GM19025 (cell line): ENCODE measurements at regions not wholly inside any gene's neighbourhood (a gene's known extent, or its start where the extent isn't known, plus 50 kb on each side); places are given as distances from the start of the nearest gene placed in this dataset.
A peak's percentile ranks its signal among the peaks of the same experiment; 100 is the strongest.
"Not testable (repeated sequence)": the region's sequence is repeated elsewhere in the genome, so short reads cannot be mapped to it uniquely, and the experiment has no call there.

ENCODE experiments used
- ATAC-seq: cut with Tn5 transposase; IDR thresholded peaks from one replicate; pipeline ENCODE4 v1.9.1; 2021; ENCODE audit warnings: mild to moderate bottlenecking, low read depth, moderate library complexity; ENCODE audit not compliant: unreplicated experiment

DNA sequence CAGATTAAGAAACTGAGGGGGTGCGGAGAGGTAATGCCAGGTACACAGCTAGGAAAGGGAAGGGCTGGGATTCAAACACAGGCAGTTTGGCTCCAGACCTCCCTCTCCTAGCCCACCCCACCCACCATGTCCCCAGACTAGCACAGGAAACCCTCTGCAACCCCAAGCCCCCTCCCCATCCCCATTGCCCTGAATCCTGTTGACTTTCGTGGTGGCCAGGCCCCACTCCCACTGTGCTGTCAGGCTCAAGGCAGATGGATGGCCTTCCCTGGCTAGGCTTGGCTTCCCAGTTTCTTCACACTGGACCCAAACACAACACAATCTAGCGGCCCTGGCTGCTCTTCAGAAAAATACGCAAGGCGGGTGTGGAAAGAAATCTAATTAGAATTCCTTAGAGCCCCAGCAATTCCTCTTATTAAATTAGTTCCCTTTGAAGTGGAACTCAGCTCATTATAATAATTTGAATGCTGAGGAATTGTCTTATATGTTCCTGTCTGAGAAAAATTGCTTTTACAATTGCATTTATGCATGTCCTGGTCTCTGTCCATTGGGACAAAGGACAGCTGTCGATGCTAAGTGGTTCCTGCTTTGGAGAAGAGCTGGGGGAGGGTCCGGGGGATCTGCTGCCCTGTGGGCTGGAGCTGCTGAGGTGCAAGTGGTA is 97.4 kb downstream of the SYF2 start:
- no peak for ATAC-seq

- ATAC-seq = no peak
Observed at GRCh38 chr1:25134307-25134706, 98.0 kb downstream of the SYF2 start.

GRCh38 chr1:25131794-25132193 is 100.5 kb downstream of the SYF2 start:
- no peak for ATAC-seq

DNA sequence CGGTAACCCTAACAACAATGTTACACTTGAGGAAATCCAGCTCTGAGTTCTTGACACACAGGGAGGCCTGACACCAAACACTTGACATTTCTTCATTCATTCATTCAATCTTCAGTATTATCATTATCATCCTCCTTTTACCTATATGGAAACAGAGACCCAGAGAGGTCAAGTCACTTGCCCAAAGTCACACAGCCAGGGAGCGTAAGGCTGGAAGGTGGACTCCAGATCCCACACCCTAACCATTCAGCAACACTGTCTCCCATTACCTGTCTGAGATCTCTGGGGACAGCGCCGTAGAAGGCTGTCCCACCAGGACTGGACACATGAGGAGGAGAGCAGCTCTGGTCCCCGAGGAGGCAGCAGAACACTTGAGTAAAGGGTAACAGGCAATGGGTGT is 101.4 kb downstream of the SYF2 start:
- ATAC-seq = no peak

DNA sequence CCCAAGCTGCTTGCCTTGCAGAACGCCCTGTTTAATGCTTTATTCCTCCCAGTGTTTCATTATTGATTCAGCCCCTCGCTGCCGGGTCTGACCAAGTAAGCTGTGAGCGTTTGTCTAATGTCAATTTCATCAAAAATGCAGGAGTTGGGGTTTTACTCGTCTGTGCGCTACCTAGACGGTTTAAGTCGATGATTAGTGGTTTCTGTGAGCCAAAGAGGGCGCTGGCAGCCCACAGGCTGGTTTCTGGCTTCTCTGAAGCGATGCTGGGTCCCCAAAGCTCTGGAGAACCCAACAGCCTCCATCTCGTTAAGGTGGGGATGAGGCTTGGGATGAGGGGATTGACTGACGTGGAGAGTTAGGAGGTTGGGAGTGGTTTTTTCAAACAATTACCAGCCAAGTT is 102.9 kb downstream of the SYF2 start:
- no peak for ATAC-seq

- ATAC-seq = peak; percentile 73
Observed at GRCh38 chr1:25128121-25128621, 104.1 kb downstream of the SYF2 start.

GRCh38 chr1:25126562-25126961 is 105.7 kb downstream of the SYF2 start:
- ATAC-seq = no peak

DNA sequence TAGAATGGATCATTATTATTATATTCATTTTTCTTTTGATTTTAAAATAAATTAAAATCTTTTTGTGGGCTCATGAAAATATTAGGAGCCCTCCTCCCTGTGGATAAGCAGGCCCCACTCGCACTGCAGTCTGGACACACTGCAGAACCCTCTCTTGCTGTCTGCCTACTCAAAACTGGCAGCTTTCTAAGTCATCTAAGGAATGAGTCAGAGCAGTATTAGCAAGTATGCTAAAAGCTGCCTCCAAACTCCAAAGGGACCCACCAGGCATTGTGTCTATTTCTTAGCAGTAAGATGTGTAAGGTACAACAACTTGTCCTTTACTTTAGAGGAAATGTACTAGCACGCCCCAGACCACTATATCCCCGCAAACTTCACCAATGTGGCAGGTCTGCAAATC is 108.8 kb downstream of the SYF2 start:
- no peak for ATAC-seq

GRCh38 chr1:25122747-25123146 is 109.6 kb downstream of the SYF2 start:
- ATAC-seq = no peak

DNA sequence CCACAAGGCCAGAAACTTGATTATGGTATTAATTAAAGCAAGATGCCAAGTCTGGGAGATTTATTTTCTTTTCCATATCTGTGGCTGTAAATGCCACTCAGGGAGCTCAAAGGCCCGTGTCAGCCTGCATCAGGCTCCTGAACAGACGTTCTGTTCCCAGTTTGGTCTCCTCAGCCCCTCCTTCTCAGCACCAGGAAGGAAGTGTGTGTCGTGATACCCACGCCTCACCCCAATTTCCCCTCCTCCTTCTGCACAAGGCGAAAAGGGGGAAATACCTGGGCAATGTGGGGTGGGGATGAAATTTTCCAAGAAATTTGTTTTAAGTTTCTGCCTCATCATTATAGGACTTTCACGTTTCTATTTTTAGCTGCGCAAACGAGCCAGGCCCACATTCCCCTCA is 112.0 kb downstream of the SYF2 start:
- no peak for ATAC-seq

- ATAC-seq = no peak
Observed at GRCh38 chr1:25118546-25118945, 113.8 kb downstream of the SYF2 start.

DNA sequence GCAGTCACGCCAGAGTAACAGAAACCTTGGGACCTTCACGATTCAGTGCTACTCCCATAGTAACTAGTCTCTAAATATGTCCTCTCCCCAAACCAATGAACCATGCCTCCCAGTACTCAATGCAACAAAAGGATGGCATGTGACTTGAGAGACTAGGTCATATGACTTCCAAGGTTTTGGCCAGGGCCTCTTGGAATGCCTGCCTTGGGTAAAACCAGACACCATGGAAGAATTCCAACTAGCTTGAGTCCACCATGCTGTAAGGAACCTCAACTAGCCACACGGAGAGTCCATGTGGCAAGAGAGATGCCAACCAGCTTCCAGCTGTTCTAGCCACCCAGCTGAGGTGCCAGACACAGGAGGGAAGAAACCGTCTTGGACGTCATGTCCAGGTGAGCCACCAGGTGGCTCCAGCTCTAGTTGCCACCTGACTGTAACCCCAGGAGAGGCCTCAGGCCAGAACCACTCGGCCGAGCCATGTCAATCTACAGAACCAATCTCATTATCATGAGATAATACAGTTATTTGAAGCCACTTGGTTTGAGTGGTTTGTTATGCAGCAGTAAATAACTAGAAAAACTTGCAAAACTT is 115.0 kb downstream of the SYF2 start:
- ATAC-seq = no peak

DNA sequence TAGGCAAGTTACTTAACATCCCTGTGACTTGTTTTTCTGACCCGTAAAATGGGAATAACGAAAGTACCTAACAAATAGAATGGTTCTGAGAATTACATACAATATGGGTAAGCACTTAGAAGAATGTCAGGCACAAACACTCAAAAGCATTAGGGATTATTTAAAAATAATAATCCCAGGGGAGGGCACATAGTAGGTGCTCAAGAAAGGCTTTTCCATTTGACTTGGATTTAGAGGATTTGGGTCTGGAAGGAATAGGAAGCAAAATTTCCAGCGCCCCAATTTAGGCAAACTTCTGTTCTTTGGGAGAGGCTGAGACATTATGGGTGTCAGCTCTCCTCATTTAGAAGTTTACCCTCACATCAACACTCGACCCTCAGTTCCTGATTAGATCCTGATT is 115.5 kb downstream of the SYF2 start:
- no peak for ATAC-seq

DNA sequence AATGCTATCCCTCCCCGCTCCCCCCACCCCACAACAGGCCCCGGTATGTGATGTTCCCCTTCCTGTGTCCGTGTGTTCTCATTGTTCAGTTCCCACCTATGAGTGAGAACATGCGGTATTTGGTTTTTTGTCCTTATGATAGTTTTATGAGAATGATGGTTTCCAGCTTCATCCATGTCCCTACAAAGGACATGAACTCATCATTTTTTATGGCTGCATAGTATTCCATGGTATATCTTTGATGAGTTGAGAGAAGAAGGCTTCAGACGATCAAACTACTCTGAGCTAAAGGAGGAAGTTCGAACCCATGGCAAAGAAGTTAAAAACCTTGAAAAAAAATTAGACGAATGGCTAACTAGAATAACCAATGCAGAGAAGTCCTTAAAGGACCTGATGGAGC is 116.2 kb downstream of the SYF2 start:
- not testable (repeated sequence) for ATAC-seq

- ATAC-seq = no peak
Observed at GRCh38 chr1:25113731-25114130, 118.6 kb downstream of the SYF2 start.

- no peak for ATAC-seq
Observed at GRCh38 chr1:25113086-25113485, 119.2 kb downstream of the SYF2 start.

GRCh38 chr1:25112400-25112799 is 119.9 kb downstream of the SYF2 start:
- ATAC-seq = no peak

GRCh38 chr1:25111706-25112105 is 120.6 kb downstream of the SYF2 start:
- ATAC-seq = no peak

- no peak for ATAC-seq
Observed at GRCh38 chr1:25110485-25110884, 121.8 kb downstream of the SYF2 start.

DNA sequence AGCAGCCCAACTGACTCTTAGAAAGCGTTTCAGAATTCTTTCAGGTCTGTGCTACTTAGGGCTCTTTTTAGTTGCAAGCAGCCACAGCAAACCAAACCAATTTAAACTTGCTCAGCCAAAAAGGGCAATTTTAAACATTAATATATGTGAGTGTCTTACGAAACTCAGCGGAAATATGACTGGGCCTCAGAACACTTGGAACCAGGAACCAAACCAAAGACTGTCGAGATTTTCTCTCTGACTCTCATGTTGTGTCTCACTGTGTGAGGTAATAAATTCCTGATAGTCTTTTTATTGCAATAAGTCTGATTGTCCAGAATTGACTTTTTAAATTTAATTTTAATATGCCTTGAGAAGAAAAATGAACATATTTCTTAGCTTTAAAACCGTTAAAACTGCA is 122.3 kb downstream of the SYF2 start:
- ATAC-seq = no peak

GRCh38 chr1:25109531-25109951 is 122.8 kb downstream of the SYF2 start:
- no peak for ATAC-seq

- no peak for ATAC-seq
Observed at GRCh38 chr1:25107643-25108010, 124.7 kb downstream of the SYF2 start.
